ENCODE measurements at regions not wholly inside any gene's neighbourhood (a gene's known extent, or its start where the extent isn't known, plus 50 kb on each side); places are given as distances from the start of the nearest gene placed in this dataset.
A peak's percentile ranks its signal among the peaks of the same experiment; 100 is the strongest.

- in situ Hi-C loops (cut with HindIII; ENCODE audit: low pct_unique_long_range_greater_than_20kb, low sequenced_read_pairs) = no loop called here
- no peak for DNase-seq (ENCODE audit: low read depth)
These were observed 316.4 kb upstream of the MYOCD start for GRCh38 chr17:12349297-12349696.

GRCh38 chr17:12352127-12352526 lies 313.6 kb upstream of the MYOCD start:
- in situ Hi-C loops (cut with HindIII; ENCODE audit: low pct_unique_long_range_greater_than_20kb, low sequenced_read_pairs) = no loop called here
- DNase-seq (ENCODE audit: low read depth) = no peak

- in situ Hi-C loops (cut with HindIII; ENCODE audit: low pct_unique_long_range_greater_than_20kb, low sequenced_read_pairs) = no loop called here
- no peak for DNase-seq (ENCODE audit: low read depth)
These were observed 308.1 kb upstream of the MYOCD start for GRCh38 chr17:12357600-12357999.

- in situ Hi-C loops (cut with HindIII; ENCODE audit: low pct_unique_long_range_greater_than_20kb, low sequenced_read_pairs) = no loop called here
- DNase-seq (ENCODE audit: low read depth) = no peak
These were observed 307.2 kb upstream of the MYOCD start for GRCh38 chr17:12358477-12358876.

- no peak for DNase-seq (ENCODE audit: low read depth)
- in situ Hi-C loops (cut with HindIII; ENCODE audit: low pct_unique_long_range_greater_than_20kb, low sequenced_read_pairs) = no loop called here
These were observed 302.7 kb upstream of the MYOCD start for GRCh38 chr17:12362853-12363455.

- in situ Hi-C loops (cut with HindIII; ENCODE audit: low pct_unique_long_range_greater_than_20kb, low sequenced_read_pairs) = no loop called here
- DNase-seq (ENCODE audit: low read depth) = peak; percentile 17
These were observed 299.9 kb upstream of the MYOCD start for GRCh38 chr17:12365805-12366204.

- in situ Hi-C loops (cut with HindIII; ENCODE audit: low pct_unique_long_range_greater_than_20kb, low sequenced_read_pairs) = no loop called here
These were observed 296.6 kb upstream of the MYOCD start for GRCh38 chr17:12369065-12369464.

GRCh38 chr17:12376276-12376675 lies 289.4 kb upstream of the MYOCD start:
- in situ Hi-C loops (cut with HindIII; ENCODE audit: low pct_unique_long_range_greater_than_20kb, low sequenced_read_pairs) = no loop called here
- DNase-seq (ENCODE audit: low read depth) = no peak

More at GRCh38 chr17:12369065-12369464, 296.6 kb upstream of the MYOCD start:
- no peak for DNase-seq (ENCODE audit: low read depth)

- in situ Hi-C loops (cut with HindIII; ENCODE audit: low pct_unique_long_range_greater_than_20kb, low sequenced_read_pairs) = no loop called here
- no peak for DNase-seq (ENCODE audit: low read depth)
These were observed 279.5 kb upstream of the MYOCD start for GRCh38 chr17:12386225-12386624.

- in situ Hi-C loops (cut with HindIII; ENCODE audit: low pct_unique_long_range_greater_than_20kb, low sequenced_read_pairs) = no loop called here
- no peak for DNase-seq (ENCODE audit: low read depth)
These were observed 277.5 kb upstream of the MYOCD start for GRCh38 chr17:12388226-12388625.

GRCh38 chr17:12389421-12389820 lies 276.3 kb upstream of the MYOCD start:
- in situ Hi-C loops (cut with HindIII; ENCODE audit: low pct_unique_long_range_greater_than_20kb, low sequenced_read_pairs) = no loop called here
- DNase-seq (ENCODE audit: low read depth) = no peak

GRCh38 chr17:12390631-12391030 lies 275.1 kb upstream of the MYOCD start:
- DNase-seq (ENCODE audit: low read depth) = no peak
- in situ Hi-C loops (cut with HindIII; ENCODE audit: low pct_unique_long_range_greater_than_20kb, low sequenced_read_pairs) = no loop called here

GRCh38 chr17:12391468-12391867 lies 274.2 kb upstream of the MYOCD start:
- DNase-seq (ENCODE audit: low read depth) = peak; percentile 33
- in situ Hi-C loops (cut with HindIII; ENCODE audit: low pct_unique_long_range_greater_than_20kb, low sequenced_read_pairs) = no loop called here

GRCh38 chr17:12395733-12396354 lies 269.8 kb upstream of the MYOCD start:
- peak; percentile 14 for DNase-seq (ENCODE audit: low read depth)
- in situ Hi-C loops (cut with HindIII; ENCODE audit: low pct_unique_long_range_greater_than_20kb, low sequenced_read_pairs) = no loop called here

- in situ Hi-C loops (cut with HindIII; ENCODE audit: low pct_unique_long_range_greater_than_20kb, low sequenced_read_pairs) = no loop called here
These were observed 267.1 kb upstream of the MYOCD start for GRCh38 chr17:12398441-12399051.

GRCh38 chr17:12402963-12403622 lies 262.6 kb upstream of the MYOCD start:
- peak; percentile 37 for DNase-seq (ENCODE audit: low read depth)
- in situ Hi-C loops (cut with HindIII; ENCODE audit: low pct_unique_long_range_greater_than_20kb, low sequenced_read_pairs) = no loop called here

More at GRCh38 chr17:12398441-12399051, 267.1 kb upstream of the MYOCD start:
- no peak for DNase-seq (ENCODE audit: low read depth)

- no peak for DNase-seq (ENCODE audit: low read depth)
- in situ Hi-C loops (cut with HindIII; ENCODE audit: low pct_unique_long_range_greater_than_20kb, low sequenced_read_pairs) = no loop called here
These were observed 261.8 kb upstream of the MYOCD start for GRCh38 chr17:12403881-12404398.

- in situ Hi-C loops (cut with HindIII; ENCODE audit: low pct_unique_long_range_greater_than_20kb, low sequenced_read_pairs) = no loop called here
- DNase-seq (ENCODE audit: low read depth) = no peak
These were observed 259.0 kb upstream of the MYOCD start for GRCh38 chr17:12406623-12407215.
